ENCODE measurements at regions not wholly inside any gene's neighbourhood (a gene's known extent, or its start where the extent isn't known, plus 50 kb on each side); places are given as distances from the start of the nearest gene placed in this dataset.

- TF ChIP-seq CTCF (IDR thresholded peaks at IDR 0.05) (no peak), EP300 (IDR thresholded peaks at IDR 0.05) (no peak)
These were observed 117.7 kb upstream of the CIBAR2 start for GRCh38 chr16:85229869-85230462.
